GM19328 (cell line): ENCODE measurements at regions not wholly inside any gene's neighbourhood (a gene's known extent, or its start where the extent isn't known, plus 50 kb on each side); places are given as distances from the start of the nearest gene placed in this dataset.

Experiments
- ATAC-seq: cut with Tn5 transposase; IDR thresholded peaks from one replicate; pipeline ENCODE4 v1.9.1; 2021; ENCODE audit warnings: mild to moderate bottlenecking, moderate library complexity; ENCODE audit not compliant: unreplicated experiment

- no peak for ATAC-seq
Measured at GRCh38 chr13:106352850-106353249, 182.6 kb downstream of the EFNB2 start.

- ATAC-seq, result no peak
Measured at GRCh38 chr13:106351251-106351650, 184.2 kb downstream of the EFNB2 start.

- no peak for ATAC-seq
Measured at GRCh38 chr13:106350208-106350607, 185.3 kb downstream of the EFNB2 start.

- no peak for ATAC-seq
Measured at GRCh38 chr13:106349080-106349931, 186.2 kb downstream of the EFNB2 start.

- ATAC-seq, result no peak
Measured at GRCh38 chr13:106348075-106348840, 187.2 kb downstream of the EFNB2 start.

GRCh38 chr13:106344342-106344741 lies 191.1 kb downstream of the EFNB2 start:
- no peak for ATAC-seq

- ATAC-seq, result no peak
Measured at GRCh38 chr13:106343836-106344235, 191.6 kb downstream of the EFNB2 start.

GRCh38 chr13:106340249-106340648 lies 195.2 kb downstream of the EFNB2 start:
- ATAC-seq, result no peak

- ATAC-seq, result no peak
Measured at GRCh38 chr13:106337096-106337850, 198.2 kb downstream of the EFNB2 start.

- no peak for ATAC-seq
Measured at GRCh38 chr13:106336668-106337067, 198.8 kb downstream of the EFNB2 start.

GRCh38 chr13:106332621-106333020 lies 202.8 kb downstream of the EFNB2 start:
- ATAC-seq, result no peak

GRCh38 chr13:106331116-106331515 lies 204.3 kb downstream of the EFNB2 start:
- ATAC-seq, result no peak

- ATAC-seq, result no peak
Measured at GRCh38 chr13:106329941-106330340, 205.5 kb downstream of the EFNB2 start.

- ATAC-seq, result no peak
Measured at GRCh38 chr13:106326751-106327150, 208.7 kb downstream of the EFNB2 start.

GRCh38 chr13:106324444-106324843 lies 211.0 kb downstream of the EFNB2 start:
- ATAC-seq, result no peak

GRCh38 chr13:106322628-106323027 lies 212.8 kb downstream of the EFNB2 start:
- ATAC-seq, result no peak

GRCh38 chr13:106318941-106319411 lies 216.5 kb downstream of the EFNB2 start:
- no peak for ATAC-seq

- no peak for ATAC-seq
Measured at GRCh38 chr13:106314417-106314816, 221.0 kb downstream of the EFNB2 start.

GRCh38 chr13:106311004-106311403 lies 224.5 kb downstream of the EFNB2 start:
- no peak for ATAC-seq

- ATAC-seq, result no peak
Measured at GRCh38 chr13:106310291-106310865, 225.1 kb downstream of the EFNB2 start.

GRCh38 chr13:106306748-106307277 lies 228.6 kb downstream of the EFNB2 start:
- ATAC-seq, result no peak
